ENCODE measurements at regions not wholly inside any gene's neighbourhood (a gene's known extent, or its start where the extent isn't known, plus 50 kb on each side); places are given as distances from the start of the nearest gene placed in this dataset.

DNA sequence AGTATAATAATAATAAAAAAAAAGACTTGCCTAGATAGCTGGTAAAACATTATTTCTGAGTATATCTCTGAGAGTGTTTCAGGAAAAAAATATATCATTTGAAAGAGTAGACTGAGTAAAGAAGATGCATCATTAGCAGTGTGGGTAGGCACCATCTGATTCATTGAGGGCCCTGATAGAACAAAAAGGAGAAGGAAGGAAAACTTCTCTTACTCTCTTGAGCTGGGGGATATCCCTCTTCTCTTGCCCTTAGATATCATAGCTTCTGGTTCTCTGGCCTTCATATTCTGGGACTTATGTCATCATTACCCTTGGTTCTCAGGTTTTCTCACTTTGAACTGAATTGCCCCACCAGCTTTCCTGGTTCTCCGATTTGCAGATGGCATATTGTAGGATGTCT lies 177.6 kb upstream of the EDNRB start:
- Histone ChIP-seq H3K79me2 (replicated peaks; ENCODE audit: insufficient read depth) (no peaks in the 10 kb centered on the region), H3K4me1 (ENCODE audit: insufficient read depth) (no peaks in the 10 kb centered on the region), H3K4me3 (no peak overlapping the region), H3K36me3 (ENCODE audit: insufficient read depth) (no peaks in the 10 kb centered on the region), H3K4me2 (no peak overlapping the region), H3K27ac (ENCODE audit: low read depth) (no peak overlapping the region), H3K27me3 (ENCODE audit: insufficient read depth) (no peaks in the 10 kb centered on the region), H3K9me2 (ENCODE audit: insufficient read depth) (no peaks in the 10 kb centered on the region; the same call in 1 of the 2 replicates), H2AFZ (no peak overlapping the region), H4K20me1 (replicated peaks; ENCODE audit: insufficient read depth) (no peaks in the 10 kb centered on the region), H3F3A (replicated peaks; ENCODE audit: low read depth) (no peaks in the 10 kb centered on the region)
- H3K9me3 Mint-ChIP-seq, result peaks cover under 1% of the 10 kb centered on the region; the same call in 1 of the 3 replicates
- no peaks in the 10 kb centered on the region for H3K27me3 Mint-ChIP-seq (ENCODE audit: insufficient read depth, low read depth, poor library complexity)
- H3K4me3 Mint-ChIP-seq, result no peak overlapping the region
- TF ChIP-seq EZH2 (IDR thresholded peaks at IDR 0.05; ENCODE audit: low read depth, unreplicated experiment), result no peak
- TF ChIP-seq REST (IDR thresholded peaks at IDR 0.05; ENCODE audit: unreplicated experiment), result no peak
- TF ChIP-seq JUNB (IDR thresholded peaks at IDR 0.05; ENCODE audit: unreplicated experiment), result no peak
- TF ChIP-seq POLR2AphosphoS5 (IDR thresholded peaks at IDR 0.05; ENCODE audit: low read depth), result no peak
- ATAC-seq (no peak), DNase-seq (ENCODE audit: low spot score) (no peak)
- H3K27ac Mint-ChIP-seq, result no peak overlapping the region
- no peaks in the 10 kb centered on the region for H3K4me1 Mint-ChIP-seq
- peaks cover 1% of the 10 kb centered on the region; the same call in 1 of the 3 replicates for H3K36me3 Mint-ChIP-seq (ENCODE audit: low read depth)

DNA sequence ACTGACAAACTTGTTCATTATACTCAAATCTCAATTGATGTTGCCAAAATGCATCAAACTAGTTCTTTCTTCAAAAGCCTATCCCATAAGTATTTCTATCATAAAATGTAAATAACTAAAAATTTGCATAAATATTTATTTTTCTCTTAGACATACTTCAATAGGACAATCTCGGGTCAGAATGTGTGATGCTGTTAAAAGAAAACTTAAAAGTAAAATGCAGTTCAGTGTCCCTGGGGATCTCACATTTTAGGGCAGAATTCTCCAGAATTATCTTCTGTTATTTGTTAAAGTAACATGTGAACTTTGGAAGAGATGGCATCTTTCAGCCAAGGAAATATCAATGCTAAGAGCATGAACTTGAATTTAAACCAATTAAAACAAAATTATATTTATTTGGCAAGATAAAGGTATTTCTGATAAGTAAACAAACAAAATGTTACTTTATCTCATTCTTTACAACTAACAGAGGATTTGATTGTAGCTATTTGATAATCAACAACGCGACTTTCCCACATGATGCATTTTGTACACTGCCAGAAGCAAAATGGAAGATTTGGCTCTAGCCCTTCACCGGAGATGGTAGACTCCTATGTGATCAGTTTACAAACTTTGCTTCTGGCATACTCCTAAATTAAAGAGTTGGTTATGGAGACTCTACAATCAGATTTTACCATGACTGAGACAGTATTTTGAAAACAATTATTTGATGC lies 169.5 kb upstream of the EDNRB start:
- peaks cover 4% of the 10 kb centered on the region; the same call in 1 of the 3 replicates for H3K36me3 Mint-ChIP-seq (ENCODE audit: low read depth)
- Histone ChIP-seq H3K9me2 (ENCODE audit: insufficient read depth) (no peaks in the 10 kb centered on the region), H3K79me2 (replicated peaks; ENCODE audit: insufficient read depth) (no peaks in the 10 kb centered on the region), H3K27me3 (ENCODE audit: insufficient read depth) (no peaks in the 10 kb centered on the region), H4K20me1 (replicated peaks; ENCODE audit: insufficient read depth) (no peaks in the 10 kb centered on the region), H2AFZ (no peak overlapping the region; the same call in 1 of the 2 replicates), H3K4me2 (no peak overlapping the region), H3K36me3 (ENCODE audit: insufficient read depth) (no peaks in the 10 kb centered on the region), H3K4me3 (no peak overlapping the region), H3K4me1 (ENCODE audit: insufficient read depth) (0 out of 2 replicates have a peak, but pooled peaks cover 4% of the 10 kb centered on the region), H3F3A (replicated peaks; ENCODE audit: low read depth) (no peaks in the 10 kb centered on the region), H3K27ac (ENCODE audit: low read depth) (no peak overlapping the region)
- no peak for TF ChIP-seq ZNF331 (CRISPR knock-in tag; IDR thresholded peaks at IDR 0.05; ENCODE audit: low read depth)
- TF ChIP-seq JUNB (IDR thresholded peaks at IDR 0.05; ENCODE audit: unreplicated experiment), result no peak
- no peak for TF ChIP-seq STAT1 (IDR thresholded peaks at IDR 0.05; ENCODE audit: unreplicated experiment)
- no peak for TF ChIP-seq ZNF114 (CRISPR knock-in tag; IDR thresholded peaks at IDR 0.05)
- TF ChIP-seq ETS1 (IDR thresholded peaks at IDR 0.05), result no peak
- TF ChIP-seq CTCF (conservative IDR thresholded peaks at IDR 0.05; ENCODE audit: low read depth in 2 of 2), result no peak
- no peak for TF ChIP-seq EZH2 (IDR thresholded peaks at IDR 0.05; ENCODE audit: low read depth, unreplicated experiment)
- TF ChIP-seq CREB1 (CRISPR knock-in tag; IDR thresholded peaks at IDR 0.05; ENCODE audit: low read depth), result no peak
- no peak for TF ChIP-seq EZH2phosphoT487 (IDR thresholded peaks at IDR 0.05; ENCODE audit: unreplicated experiment)
- TF ChIP-seq POLR2AphosphoS5 (IDR thresholded peaks at IDR 0.05; ENCODE audit: low read depth), result no peak
- ATAC-seq, result no peak
- peaks cover 12% of the 10 kb centered on the region; the same call in 2 of the 3 replicates for H3K4me1 Mint-ChIP-seq
- H3K27ac Mint-ChIP-seq, result no peak overlapping the region
- no peak for DNase-seq (ENCODE audit: low spot score)
- H3K4me3 Mint-ChIP-seq, result no peak overlapping the region
- H3K27me3 Mint-ChIP-seq (ENCODE audit: insufficient read depth, low read depth, poor library complexity), result no peaks in the 10 kb centered on the region
- peaks cover 3% of the 10 kb centered on the region; the same call in 2 of the 3 replicates for H3K9me3 Mint-ChIP-seq

Data from GM23338 (cell line).